ENCODE measurements at regions not wholly inside any gene's neighbourhood (a gene's known extent, or its start where the extent isn't known, plus 50 kb on each side); places are given as distances from the start of the nearest gene placed in this dataset.

DNA sequence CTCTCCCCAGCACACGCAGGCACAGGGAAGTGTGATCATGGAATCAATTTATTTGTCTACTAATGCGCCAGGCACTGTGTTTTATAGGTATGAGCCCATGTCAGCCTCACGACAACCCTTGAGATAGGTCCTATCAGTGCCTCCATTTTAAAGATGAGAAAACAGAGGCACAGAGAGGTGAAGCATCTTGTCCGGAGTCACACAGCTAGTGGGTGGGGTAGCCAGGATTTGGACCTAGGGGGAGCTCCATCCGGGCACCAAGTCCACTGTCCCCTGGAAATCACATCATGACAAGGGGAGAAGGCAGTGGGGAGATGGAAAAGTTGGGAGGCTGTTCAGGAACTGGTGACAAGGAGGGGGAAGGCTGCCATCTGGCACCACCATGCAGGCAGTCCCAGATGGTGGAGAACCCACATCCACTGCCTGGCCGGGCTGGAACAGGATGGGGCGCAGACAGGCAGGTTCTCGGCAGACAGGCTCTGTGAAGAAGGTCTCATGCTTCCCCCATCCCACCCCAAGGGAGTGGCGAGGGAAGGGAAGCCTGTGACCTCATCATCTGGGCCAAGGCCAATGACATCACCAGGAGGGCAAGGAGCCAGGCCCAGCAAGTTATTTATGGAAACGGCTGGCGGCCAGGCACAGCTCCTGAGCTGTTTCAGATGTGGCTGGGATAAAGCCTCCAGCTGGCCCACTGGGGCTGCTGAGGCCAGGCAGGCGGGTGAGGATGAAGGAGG lies 126.0 kb upstream of the SDK2 start:
- no peak for ATAC-seq
- Mint-ChIP-seq H3K9me3 (peaks cover 2% of the 10 kb centered on the region; the same call in 1 of the 2 replicates), H3K36me3 (no peaks in the 10 kb centered on the region), H3K4me3 (no peak overlapping the region), H3K4me1 (no peaks in the 10 kb centered on the region), H3K27ac (no peak overlapping the region), H3K27me3 (ENCODE audit: low read depth) (peaks cover 3% of the 10 kb centered on the region)
- TF ChIP-seq ZNF423 (CRISPR knock-in tag; IDR thresholded peaks at IDR 0.05) (no peak), ESRRA (CRISPR knock-in tag; IDR thresholded peaks at IDR 0.05; ENCODE audit: borderline replicate concordance) (no peak), EMX1 (CRISPR knock-in tag; IDR thresholded peaks at IDR 0.05) (no peak), ZNF396 (CRISPR knock-in tag; IDR thresholded peaks at IDR 0.05; ENCODE audit: borderline replicate concordance) (no peak), RORB (CRISPR knock-in tag; IDR thresholded peaks at IDR 0.05) (no peak)
- TF ChIP-seq, protein P1, sequence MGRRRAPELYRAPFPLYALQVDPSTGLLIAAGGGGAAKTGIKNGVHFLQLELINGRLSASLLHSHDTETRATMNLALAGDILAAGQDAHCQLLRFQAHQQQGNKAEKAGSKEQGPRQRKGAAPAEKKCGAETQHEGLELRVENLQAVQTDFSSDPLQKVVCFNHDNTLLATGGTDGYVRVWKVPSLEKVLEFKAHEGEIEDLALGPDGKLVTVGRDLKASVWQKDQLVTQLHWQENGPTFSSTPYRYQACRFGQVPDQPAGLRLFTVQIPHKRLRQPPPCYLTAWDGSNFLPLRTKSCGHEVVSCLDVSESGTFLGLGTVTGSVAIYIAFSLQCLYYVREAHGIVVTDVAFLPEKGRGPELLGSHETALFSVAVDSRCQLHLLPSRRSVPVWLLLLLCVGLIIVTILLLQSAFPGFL (CRISPR knock-in tag; IDR thresholded peaks at IDR 0.05; ENCODE audit: borderline replicate concordance) = no peak
- TF ChIP-seq, protein P2, sequence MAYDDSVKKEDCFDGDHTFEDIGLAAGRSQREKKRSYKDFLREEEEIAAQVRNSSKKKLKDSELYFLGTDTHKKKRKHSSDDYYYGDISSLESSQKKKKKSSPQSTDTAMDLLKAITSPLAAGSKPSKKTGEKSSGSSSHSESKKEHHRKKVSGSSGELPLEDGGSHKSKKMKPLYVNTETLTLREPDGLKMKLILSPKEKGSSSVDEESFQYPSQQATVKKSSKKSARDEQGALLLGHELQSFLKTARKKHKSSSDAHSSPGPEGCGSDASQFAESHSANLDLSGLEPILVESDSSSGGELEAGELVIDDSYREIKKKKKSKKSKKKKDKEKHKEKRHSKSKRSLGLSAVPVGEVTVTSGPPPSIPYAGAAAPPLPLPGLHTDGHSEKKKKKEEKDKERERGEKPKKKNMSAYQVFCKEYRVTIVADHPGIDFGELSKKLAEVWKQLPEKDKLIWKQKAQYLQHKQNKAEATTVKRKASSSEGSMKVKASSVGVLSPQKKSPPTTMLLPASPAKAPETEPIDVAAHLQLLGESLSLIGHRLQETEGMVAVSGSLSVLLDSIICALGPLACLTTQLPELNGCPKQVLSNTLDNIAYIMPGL (CRISPR knock-in tag; IDR thresholded peaks at IDR 0.05) = no peak
- TF ChIP-seq, protein P3, sequence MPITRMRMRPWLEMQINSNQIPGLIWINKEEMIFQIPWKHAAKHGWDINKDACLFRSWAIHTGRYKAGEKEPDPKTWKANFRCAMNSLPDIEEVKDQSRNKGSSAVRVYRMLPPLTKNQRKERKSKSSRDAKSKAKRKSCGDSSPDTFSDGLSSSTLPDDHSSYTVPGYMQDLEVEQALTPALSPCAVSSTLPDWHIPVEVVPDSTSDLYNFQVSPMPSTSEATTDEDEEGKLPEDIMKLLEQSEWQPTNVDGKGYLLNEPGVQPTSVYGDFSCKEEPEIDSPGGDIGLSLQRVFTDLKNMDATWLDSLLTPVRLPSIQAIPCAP (CRISPR knock-in tag; IDR thresholded peaks at IDR 0.05) = no peak
- TF ChIP-seq, protein P4, sequence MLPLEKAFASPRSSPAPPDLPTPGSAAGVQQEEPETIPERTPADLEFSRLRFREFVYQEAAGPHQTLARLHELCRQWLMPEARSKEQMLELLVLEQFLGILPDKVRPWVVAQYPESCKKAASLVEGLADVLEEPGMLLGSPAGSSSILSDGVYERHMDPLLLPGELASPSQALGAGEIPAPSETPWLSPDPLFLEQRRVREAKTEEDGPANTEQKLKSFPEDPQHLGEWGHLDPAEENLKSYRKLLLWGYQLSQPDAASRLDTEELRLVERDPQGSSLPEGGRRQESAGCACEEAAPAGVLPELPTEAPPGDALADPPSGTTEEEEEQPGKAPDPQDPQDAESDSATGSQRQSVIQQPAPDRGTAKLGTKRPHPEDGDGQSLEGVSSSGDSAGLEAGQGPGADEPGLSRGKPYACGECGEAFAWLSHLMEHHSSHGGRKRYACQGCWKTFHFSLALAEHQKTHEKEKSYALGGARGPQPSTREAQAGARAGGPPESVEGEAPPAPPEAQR (CRISPR knock-in tag; IDR thresholded peaks at IDR 0.05) = no peak
- TF ChIP-seq, protein P5, sequence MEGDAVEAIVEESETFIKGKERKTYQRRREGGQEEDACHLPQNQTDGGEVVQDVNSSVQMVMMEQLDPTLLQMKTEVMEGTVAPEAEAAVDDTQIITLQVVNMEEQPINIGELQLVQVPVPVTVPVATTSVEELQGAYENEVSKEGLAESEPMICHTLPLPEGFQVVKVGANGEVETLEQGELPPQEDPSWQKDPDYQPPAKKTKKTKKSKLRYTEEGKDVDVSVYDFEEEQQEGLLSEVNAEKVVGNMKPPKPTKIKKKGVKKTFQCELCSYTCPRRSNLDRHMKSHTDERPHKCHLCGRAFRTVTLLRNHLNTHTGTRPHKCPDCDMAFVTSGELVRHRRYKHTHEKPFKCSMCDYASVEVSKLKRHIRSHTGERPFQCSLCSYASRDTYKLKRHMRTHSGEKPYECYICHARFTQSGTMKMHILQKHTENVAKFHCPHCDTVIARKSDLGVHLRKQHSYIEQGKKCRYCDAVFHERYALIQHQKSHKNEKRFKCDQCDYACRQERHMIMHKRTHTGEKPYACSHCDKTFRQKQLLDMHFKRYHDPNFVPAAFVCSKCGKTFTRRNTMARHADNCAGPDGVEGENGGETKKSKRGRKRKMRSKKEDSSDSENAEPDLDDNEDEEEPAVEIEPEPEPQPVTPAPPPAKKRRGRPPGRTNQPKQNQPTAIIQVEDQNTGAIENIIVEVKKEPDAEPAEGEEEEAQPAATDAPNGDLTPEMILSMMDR (IDR thresholded peaks at IDR 0.05) = no peak
- TF ChIP-seq, protein P6, sequence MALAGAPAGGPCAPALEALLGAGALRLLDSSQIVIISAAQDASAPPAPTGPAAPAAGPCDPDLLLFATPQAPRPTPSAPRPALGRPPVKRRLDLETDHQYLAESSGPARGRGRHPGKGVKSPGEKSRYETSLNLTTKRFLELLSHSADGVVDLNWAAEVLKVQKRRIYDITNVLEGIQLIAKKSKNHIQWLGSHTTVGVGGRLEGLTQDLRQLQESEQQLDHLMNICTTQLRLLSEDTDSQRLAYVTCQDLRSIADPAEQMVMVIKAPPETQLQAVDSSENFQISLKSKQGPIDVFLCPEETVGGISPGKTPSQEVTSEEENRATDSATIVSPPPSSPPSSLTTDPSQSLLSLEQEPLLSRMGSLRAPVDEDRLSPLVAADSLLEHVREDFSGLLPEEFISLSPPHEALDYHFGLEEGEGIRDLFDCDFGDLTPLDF (CRISPR knock-in tag; IDR thresholded peaks at IDR 0.05) = no peak
- TF ChIP-seq, protein P7, sequence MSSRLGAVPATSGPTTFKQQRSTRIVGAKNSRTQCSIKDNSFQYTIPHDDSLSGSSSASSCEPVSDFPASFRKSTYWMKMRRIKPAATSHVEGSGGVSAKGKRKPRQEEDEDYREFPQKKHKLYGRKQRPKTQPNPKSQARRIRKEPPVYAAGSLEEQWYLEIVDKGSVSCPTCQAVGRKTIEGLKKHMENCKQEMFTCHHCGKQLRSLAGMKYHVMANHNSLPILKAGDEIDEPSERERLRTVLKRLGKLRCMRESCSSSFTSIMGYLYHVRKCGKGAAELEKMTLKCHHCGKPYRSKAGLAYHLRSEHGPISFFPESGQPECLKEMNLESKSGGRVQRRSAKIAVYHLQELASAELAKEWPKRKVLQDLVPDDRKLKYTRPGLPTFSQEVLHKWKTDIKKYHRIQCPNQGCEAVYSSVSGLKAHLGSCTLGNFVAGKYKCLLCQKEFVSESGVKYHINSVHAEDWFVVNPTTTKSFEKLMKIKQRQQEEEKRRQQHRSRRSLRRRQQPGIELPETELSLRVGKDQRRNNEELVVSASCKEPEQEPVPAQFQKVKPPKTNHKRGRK (CRISPR knock-in tag; IDR thresholded peaks at IDR 0.05; ENCODE audit: borderline replicate concordance) = no peak
- CTCF ChIA-PET = no interaction called here
- POLR2A ChIA-PET = no interaction called here
- DNase-seq (ENCODE audit: low spot score) = no peak

DNA sequence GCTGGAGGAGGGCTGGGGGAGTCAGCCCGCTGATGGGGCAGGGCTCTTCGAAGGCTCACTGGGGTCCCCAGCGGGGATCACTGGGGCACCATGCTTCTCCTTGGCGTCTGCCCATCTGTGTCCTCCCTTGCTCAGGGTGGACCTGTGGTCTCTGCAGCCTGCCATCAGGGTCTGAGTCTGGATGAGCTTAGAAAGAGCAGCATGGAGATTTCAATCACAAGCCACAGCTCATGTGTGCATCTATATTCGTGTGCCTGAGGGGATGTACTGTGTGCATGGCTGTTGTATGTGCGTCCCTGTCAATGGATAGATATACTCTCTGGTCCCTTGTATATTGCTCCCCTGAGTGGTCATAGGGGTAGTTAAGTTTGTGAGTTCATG lies 126.6 kb upstream of the SDK2 start:
- Mint-ChIP-seq H3K4me3 (no peak overlapping the region), H3K27me3 (ENCODE audit: low read depth) (peaks cover 3% of the 10 kb centered on the region), H3K27ac (no peak overlapping the region), H3K36me3 (0 out of 2 replicates have a peak, but pooled peaks cover 2% of the 10 kb centered on the region), H3K4me1 (no peaks in the 10 kb centered on the region), H3K9me3 (peaks cover 6% of the 10 kb centered on the region)
- DNase-seq (ENCODE audit: low spot score) (no peak), ATAC-seq (no peak)
- CTCF ChIA-PET = no interaction called here
- POLR2A ChIA-PET = no interaction called here
- no peak for TF ChIP-seq ZNF138 (CRISPR knock-in tag; conservative IDR thresholded peaks at IDR 0.05)
- TF ChIP-seq MXD4 (CRISPR knock-in tag; IDR thresholded peaks at IDR 0.05; ENCODE audit: borderline replicate concordance) = no peak
- TF ChIP-seq, protein P8, sequence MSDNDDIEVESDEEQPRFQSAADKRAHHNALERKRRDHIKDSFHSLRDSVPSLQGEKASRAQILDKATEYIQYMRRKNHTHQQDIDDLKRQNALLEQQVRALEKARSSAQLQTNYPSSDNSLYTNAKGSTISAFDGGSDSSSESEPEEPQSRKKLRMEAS (CRISPR knock-in tag; IDR thresholded peaks at IDR 0.05) = no peak
- TF ChIP-seq, protein P9, sequence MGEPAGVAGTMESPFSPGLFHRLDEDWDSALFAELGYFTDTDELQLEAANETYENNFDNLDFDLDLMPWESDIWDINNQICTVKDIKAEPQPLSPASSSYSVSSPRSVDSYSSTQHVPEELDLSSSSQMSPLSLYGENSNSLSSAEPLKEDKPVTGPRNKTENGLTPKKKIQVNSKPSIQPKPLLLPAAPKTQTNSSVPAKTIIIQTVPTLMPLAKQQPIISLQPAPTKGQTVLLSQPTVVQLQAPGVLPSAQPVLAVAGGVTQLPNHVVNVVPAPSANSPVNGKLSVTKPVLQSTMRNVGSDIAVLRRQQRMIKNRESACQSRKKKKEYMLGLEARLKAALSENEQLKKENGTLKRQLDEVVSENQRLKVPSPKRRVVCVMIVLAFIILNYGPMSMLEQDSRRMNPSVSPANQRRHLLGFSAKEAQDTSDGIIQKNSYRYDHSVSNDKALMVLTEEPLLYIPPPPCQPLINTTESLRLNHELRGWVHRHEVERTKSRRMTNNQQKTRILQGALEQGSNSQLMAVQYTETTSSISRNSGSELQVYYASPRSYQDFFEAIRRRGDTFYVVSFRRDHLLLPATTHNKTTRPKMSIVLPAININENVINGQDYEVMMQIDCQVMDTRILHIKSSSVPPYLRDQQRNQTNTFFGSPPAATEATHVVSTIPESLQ (CRISPR knock-in tag; IDR thresholded peaks at IDR 0.05) = no peak
- TF ChIP-seq, protein P10, sequence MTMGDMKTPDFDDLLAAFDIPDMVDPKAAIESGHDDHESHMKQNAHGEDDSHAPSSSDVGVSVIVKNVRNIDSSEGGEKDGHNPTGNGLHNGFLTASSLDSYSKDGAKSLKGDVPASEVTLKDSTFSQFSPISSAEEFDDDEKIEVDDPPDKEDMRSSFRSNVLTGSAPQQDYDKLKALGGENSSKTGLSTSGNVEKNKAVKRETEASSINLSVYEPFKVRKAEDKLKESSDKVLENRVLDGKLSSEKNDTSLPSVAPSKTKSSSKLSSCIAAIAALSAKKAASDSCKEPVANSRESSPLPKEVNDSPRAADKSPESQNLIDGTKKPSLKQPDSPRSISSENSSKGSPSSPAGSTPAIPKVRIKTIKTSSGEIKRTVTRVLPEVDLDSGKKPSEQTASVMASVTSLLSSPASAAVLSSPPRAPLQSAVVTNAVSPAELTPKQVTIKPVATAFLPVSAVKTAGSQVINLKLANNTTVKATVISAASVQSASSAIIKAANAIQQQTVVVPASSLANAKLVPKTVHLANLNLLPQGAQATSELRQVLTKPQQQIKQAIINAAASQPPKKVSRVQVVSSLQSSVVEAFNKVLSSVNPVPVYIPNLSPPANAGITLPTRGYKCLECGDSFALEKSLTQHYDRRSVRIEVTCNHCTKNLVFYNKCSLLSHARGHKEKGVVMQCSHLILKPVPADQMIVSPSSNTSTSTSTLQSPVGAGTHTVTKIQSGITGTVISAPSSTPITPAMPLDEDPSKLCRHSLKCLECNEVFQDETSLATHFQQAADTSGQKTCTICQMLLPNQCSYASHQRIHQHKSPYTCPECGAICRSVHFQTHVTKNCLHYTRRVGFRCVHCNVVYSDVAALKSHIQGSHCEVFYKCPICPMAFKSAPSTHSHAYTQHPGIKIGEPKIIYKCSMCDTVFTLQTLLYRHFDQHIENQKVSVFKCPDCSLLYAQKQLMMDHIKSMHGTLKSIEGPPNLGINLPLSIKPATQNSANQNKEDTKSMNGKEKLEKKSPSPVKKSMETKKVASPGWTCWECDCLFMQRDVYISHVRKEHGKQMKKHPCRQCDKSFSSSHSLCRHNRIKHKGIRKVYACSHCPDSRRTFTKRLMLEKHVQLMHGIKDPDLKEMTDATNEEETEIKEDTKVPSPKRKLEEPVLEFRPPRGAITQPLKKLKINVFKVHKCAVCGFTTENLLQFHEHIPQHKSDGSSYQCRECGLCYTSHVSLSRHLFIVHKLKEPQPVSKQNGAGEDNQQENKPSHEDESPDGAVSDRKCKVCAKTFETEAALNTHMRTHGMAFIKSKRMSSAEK (CRISPR knock-in tag; IDR thresholded peaks at IDR 0.05; ENCODE audit: borderline replicate concordance) = no peak
